ENCODE measurements at regions not wholly inside any gene's neighbourhood (a gene's known extent, or its start where the extent isn't known, plus 50 kb on each side); places are given as distances from the start of the nearest gene placed in this dataset.

- intact Hi-C loops (cut with micrococcal nuclease; ENCODE audit: unreplicated experiment) = no loop called here
- TF ChIP-seq EZH2 (IDR thresholded peaks at IDR 0.05; ENCODE audit: low read depth) = no peak
- TF ChIP-seq CTCF (conservative IDR thresholded peaks at IDR 0.05) = no peak
- ChIA-PET CTCF (no interaction called here), POLR2A (ENCODE audit: unreplicated experiment) (no interaction called here)
- Histone ChIP-seq H3K27ac (no peak overlapping the region), H3K79me2 (ENCODE audit: low read depth) (no peaks in the 10 kb centered on the region), H3K9me3 (ENCODE audit: insufficient read depth, low read depth) (no peaks in the 10 kb centered on the region), H3K4me1 (replicated peaks; ENCODE audit: insufficient read depth) (no peaks in the 10 kb centered on the region), H2AFZ (no peak overlapping the region), H3K9me2 (ENCODE audit: insufficient read depth) (no peaks in the 10 kb centered on the region), H3K4me3 (no peak overlapping the region), H3K36me3 (ENCODE audit: low read depth) (no peaks in the 10 kb centered on the region), H3K4me2 (no peak overlapping the region), H4K20me1 (ENCODE audit: insufficient read depth) (no peaks in the 10 kb centered on the region), H3K27me3 (ENCODE audit: insufficient read depth, low read depth) (0 out of 2 replicates have a peak, but pooled peaks cover 4% of the 10 kb centered on the region), H3F3A (ENCODE audit: insufficient read depth, low read depth) (no peaks in the 10 kb centered on the region)
- BruUV-seq (replicated peaks) = no TSS peak
- no peak for DNase-seq
Measured at GRCh38 chr4:18932730-18933339, 911.3 kb upstream of the LCORL start.

GRCh38 chr4:18931643-18932377, 910.3 kb upstream of the LCORL start:
- BruUV-seq (replicated peaks) = no TSS peak
- TF ChIP-seq EZH2 (IDR thresholded peaks at IDR 0.05; ENCODE audit: low read depth) = no peak
- TF ChIP-seq CTCF (conservative IDR thresholded peaks at IDR 0.05) = no peak
- POLR2A ChIA-PET (ENCODE audit: unreplicated experiment) = no interaction called here
- H3F3A ChIP-seq (ENCODE audit: insufficient read depth, low read depth) = no peaks in the 10 kb centered on the region
- no peaks in the 10 kb centered on the region for H3K79me2 ChIP-seq (ENCODE audit: low read depth)
- no peaks in the 10 kb centered on the region for H4K20me1 ChIP-seq (ENCODE audit: insufficient read depth)
- no peak overlapping the region for H3K27ac ChIP-seq
- DNase-seq = no peak
- no peaks in the 10 kb centered on the region for H3K9me3 ChIP-seq (ENCODE audit: insufficient read depth, low read depth)
- no peak overlapping the region for H2AFZ ChIP-seq
- H3K9me2 ChIP-seq (ENCODE audit: insufficient read depth) = no peaks in the 10 kb centered on the region
- no peaks in the 10 kb centered on the region for H3K27me3 ChIP-seq (ENCODE audit: insufficient read depth, low read depth)
- H3K36me3 ChIP-seq (ENCODE audit: low read depth) = no peaks in the 10 kb centered on the region
- H3K4me2 ChIP-seq = no peak overlapping the region
- intact Hi-C loops (cut with micrococcal nuclease; ENCODE audit: unreplicated experiment) = no loop called here
- CTCF ChIA-PET = no interaction called here
- no peak overlapping the region for H3K4me3 ChIP-seq
- H3K4me1 ChIP-seq (replicated peaks; ENCODE audit: insufficient read depth) = no peaks in the 10 kb centered on the region

- Histone ChIP-seq H3K9me3 (ENCODE audit: insufficient read depth, low read depth) (no peaks in the 10 kb centered on the region), H3K4me3 (no peak overlapping the region), H3K4me2 (no peak overlapping the region), H2AFZ (no peak overlapping the region), H3F3A (ENCODE audit: insufficient read depth, low read depth) (no peaks in the 10 kb centered on the region), H3K9me2 (ENCODE audit: insufficient read depth) (no peaks in the 10 kb centered on the region), H3K4me1 (replicated peaks; ENCODE audit: insufficient read depth) (no peaks in the 10 kb centered on the region), H3K36me3 (ENCODE audit: low read depth) (no peaks in the 10 kb centered on the region), H3K79me2 (ENCODE audit: low read depth) (no peaks in the 10 kb centered on the region), H4K20me1 (ENCODE audit: insufficient read depth) (no peaks in the 10 kb centered on the region), H3K27me3 (ENCODE audit: insufficient read depth, low read depth) (no peaks in the 10 kb centered on the region), H3K27ac (no peak overlapping the region)
- no TSS peak for BruUV-seq (replicated peaks)
- ChIA-PET POLR2A (ENCODE audit: unreplicated experiment) (no interaction called here), CTCF (no interaction called here)
- intact Hi-C loops (cut with micrococcal nuclease; ENCODE audit: unreplicated experiment) = no loop called here
- no peak for TF ChIP-seq CTCF (conservative IDR thresholded peaks at IDR 0.05)
- no peak for TF ChIP-seq EZH2 (IDR thresholded peaks at IDR 0.05; ENCODE audit: low read depth)
- no peak for DNase-seq
Measured at GRCh38 chr4:18930487-18930886, 908.9 kb upstream of the LCORL start.

All from PC-9 (cell line).